Kidney (tissue), 13 donors: ENCODE measurements at regions not wholly inside any gene's neighbourhood (a gene's known extent, or its start where the extent isn't known, plus 50 kb on each side); places are given as distances from the start of the nearest gene placed in this dataset.

ENCODE experiments used
- DNase-seq, 5 donors: peaks; one replicate each; pipeline ENCODE4 v3.0.0-alpha.2; 2013 to 2020
- FAIRE-seq: peaks from 2 replicates; lab custom pipeline; 2012; peaks lifted over from hg19 to GRCh38; lab: Jason Lieb, UNC
- H3K27ac ChIP-seq, 2 donors: one replicate each; pipeline ENCODE4 v1.7.0; 2013; ENCODE audit warnings: low read depth in 2 of 2, low read length in 2 of 2, inconsistent platforms in 1 of 2
- H3K27me3 ChIP-seq: one replicate; pipeline ENCODE4 v1.7.1; 2013; ENCODE audit warnings: low read length, inconsistent platforms; ENCODE audit not compliant: control insufficient read depth, insufficient read depth
- H3K36me3 ChIP-seq, 3 donors: one replicate each; pipeline versions ENCODE4 v1.7.0 to v1.7.1; 2013; ENCODE audit warnings: low read length in 3 of 3, control low read depth in 1 of 3, inconsistent platforms in 1 of 3; ENCODE audit not compliant: insufficient read depth in 3 of 3, control insufficient read depth in 2 of 3
- H3K4me1 ChIP-seq, 3 donors: one replicate each; pipeline versions ENCODE4 v1.7.0 to v1.7.1; 2013; ENCODE audit warnings: low read length in 3 of 3, inconsistent platforms in 1 of 3, low read depth in 1 of 3; ENCODE audit not compliant: control insufficient read depth in 2 of 3, insufficient read depth in 2 of 3
- H3K4me3 ChIP-seq, 3 donors: one replicate each; pipeline versions ENCODE4 v1.7.0 to v1.8.1; 2013; ENCODE audit warnings: low read length in 3 of 3, control low read depth in 1 of 3, inconsistent platforms in 1 of 3
- H3K9ac ChIP-seq, 3 donors: one replicate each; pipeline versions ENCODE4 v1.7.0 to v1.7.1; 2013; ENCODE audit warnings: low read length in 3 of 3, control low read depth in 1 of 3, inconsistent platforms in 1 of 3
- H3K9me3 ChIP-seq, 3 donors: one replicate each; pipeline versions ENCODE4 v1.7.0 to v1.7.1; 2013; ENCODE audit warnings: low read length in 3 of 3, control low read depth in 1 of 3, inconsistent platforms in 1 of 3; ENCODE audit not compliant: control insufficient read depth in 2 of 3, insufficient read depth in 1 of 3
- CTCF ChIP-seq: IDR thresholded peaks from 3 replicates; pipeline ENCODE4 v1.5.1; 2012; ENCODE audit warnings: mild to moderate bottlenecking, moderate library complexity, borderline replicate concordance; ENCODE audit not compliant: insufficient read depth; ENCODE audit errors: extremely low read depth
- intact Hi-C: fragments of 100-400 bp; cut with DNase I; formaldehyde crosslinking; loops from one replicate; pipeline ENCODE4 v1.11.1; 2022
- donor health status: control.
- donor health status: control.
- donor health status: control.
- donor health status: control.
- donor health status: control.
- donor health status: DM: yes; HTN: yes; CAD: no.
- donor health status: Normal renal cell carcinoma (clear cell type).

GRCh38 chr6:19988555-19988954 lies 151.4 kb downstream of the ID4 start:
- Histone ChIP-seq H3K9me3 (no peaks in the 10 kb centered on the region), H3K9ac (no peak overlapping the region), H3K4me3 (no peak overlapping the region), H3K4me1 (no peaks in the 10 kb centered on the region), H3K27me3 (no peaks in the 10 kb centered on the region), H3K36me3 (no peaks in the 10 kb centered on the region), H3K27ac (no peak overlapping the region)
- intact Hi-C loops: no loop called here
- FAIRE-seq (no peak), DNase-seq (peak in 3 of 5 donors; percentile 16 to 84 (median 75))
- TF ChIP-seq CTCF: no peak

- Histone ChIP-seq H3K9ac (no peak overlapping the region), H3K4me3 (no peak overlapping the region), H3K27me3 (no peaks in the 10 kb centered on the region), H3K27ac (no peak overlapping the region), H3K4me1 (no peaks in the 10 kb centered on the region), H3K9me3 (no peaks in the 10 kb centered on the region), H3K36me3 (no peaks in the 10 kb centered on the region)
- no peak for TF ChIP-seq CTCF
- DNase-seq (no peak), FAIRE-seq (no peak)
- intact Hi-C loops: no loop called here
These were observed 154.0 kb downstream of the ID4 start for GRCh38 chr6:19991176-19991575.

GRCh38 chr6:19994909-19995308 lies 157.7 kb downstream of the ID4 start:
- H3K27me3 ChIP-seq: no peaks in the 10 kb centered on the region
- intact Hi-C loops: no loop called here
- H3K9me3 ChIP-seq: no peaks in the 10 kb centered on the region
- no peak overlapping the region for H3K9ac ChIP-seq
- H3K4me1 ChIP-seq: no peaks in the 10 kb centered on the region
- FAIRE-seq (no peak), DNase-seq (no peak)
- no peak for TF ChIP-seq CTCF
- H3K27ac ChIP-seq: no peak overlapping the region
- no peak overlapping the region for H3K4me3 ChIP-seq
- no peaks in the 10 kb centered on the region for H3K36me3 ChIP-seq

- Histone ChIP-seq H3K9ac (no peak overlapping the region), H3K4me1 (no peaks in the 10 kb centered on the region), H3K27me3 (no peaks in the 10 kb centered on the region), H3K27ac (no peak overlapping the region), H3K4me3 (no peak overlapping the region), H3K36me3 (no peaks in the 10 kb centered on the region), H3K9me3 (no peaks in the 10 kb centered on the region)
- no peak for DNase-seq
- FAIRE-seq: no peak
- intact Hi-C loops: no loop called here
- TF ChIP-seq CTCF: no peak
These were observed 158.5 kb downstream of the ID4 start for GRCh38 chr6:19995575-19996257.
